Caki2 (cell line): ENCODE measurements at regions not wholly inside any gene's neighbourhood (a gene's known extent, or its start where the extent isn't known, plus 50 kb on each side); places are given as distances from the start of the nearest gene placed in this dataset.
"Not testable (repeated sequence)": the region's sequence is repeated elsewhere in the genome, so short reads cannot be mapped to it uniquely, and the experiment has no call there.

ENCODE experiments used
- DNase-seq: peaks from one replicate; pipeline ENCODE4 v3.0.0-alpha.2; 2015; ENCODE audit warnings: low read depth
- in situ Hi-C: cut with HindIII; loops from 2 replicates; pipeline ENCODE4 v1.10.0; 2016; ENCODE audit warnings: low sequenced_read_pairs, low pct_unique_long_range_greater_than_20kb, mixed read lengths

GRCh38 chr21:9572782-9573181, 948.6 kb upstream of the TPTE start:
- in situ Hi-C loops, DNase-seq: not testable (repeated sequence)

GRCh38 chr21:9573528-9573927, 947.9 kb upstream of the TPTE start:
- in situ Hi-C loops, DNase-seq: not testable (repeated sequence)

GRCh38 chr21:9579275-9579674, 942.1 kb upstream of the TPTE start:
- in situ Hi-C loops, DNase-seq: not testable (repeated sequence)

GRCh38 chr21:9587941-9588340, 933.4 kb upstream of the TPTE start:
- in situ Hi-C loops: not testable (repeated sequence)

GRCh38 chr21:9592591-9592990, 928.8 kb upstream of the TPTE start:
- in situ Hi-C loops, DNase-seq: not testable (repeated sequence)

More at GRCh38 chr21:9587941-9588340, 933.4 kb upstream of the TPTE start:
- DNase-seq: not testable (repeated sequence)

- DNase-seq: not testable (repeated sequence)
Observed at GRCh38 chr21:9593646-9594045, 927.7 kb upstream of the TPTE start.

GRCh38 chr21:9614011-9614410, 907.4 kb upstream of the TPTE start:
- in situ Hi-C loops: not testable (repeated sequence)

More at GRCh38 chr21:9593646-9594045, 927.7 kb upstream of the TPTE start:
- in situ Hi-C loops: not testable (repeated sequence)

GRCh38 chr21:9621121-9621793, 900.1 kb upstream of the TPTE start:
- in situ Hi-C loops, DNase-seq: not testable (repeated sequence)

More at GRCh38 chr21:9614011-9614410, 907.4 kb upstream of the TPTE start:
- DNase-seq: not testable (repeated sequence)

- DNase-seq, in situ Hi-C loops: not testable (repeated sequence)
Observed at GRCh38 chr21:9628051-9628450, 893.3 kb upstream of the TPTE start.

- DNase-seq, in situ Hi-C loops: not testable (repeated sequence)
Observed at GRCh38 chr21:9647409-9647808, 874.0 kb upstream of the TPTE start.

GRCh38 chr21:9648331-9648730, 873.1 kb upstream of the TPTE start:
- in situ Hi-C loops, DNase-seq: not testable (repeated sequence)

- DNase-seq, in situ Hi-C loops: not testable (repeated sequence)
Observed at GRCh38 chr21:9648947-9649720, 872.2 kb upstream of the TPTE start.

GRCh38 chr21:9652819-9653218, 868.6 kb upstream of the TPTE start:
- DNase-seq, in situ Hi-C loops: not testable (repeated sequence)

- DNase-seq, in situ Hi-C loops: not testable (repeated sequence)
Observed at GRCh38 chr21:9655221-9655620, 866.2 kb upstream of the TPTE start.

GRCh38 chr21:9656455-9656854, 864.9 kb upstream of the TPTE start:
- in situ Hi-C loops: not testable (repeated sequence)

GRCh38 chr21:9657779-9658178, 863.6 kb upstream of the TPTE start:
- DNase-seq, in situ Hi-C loops: not testable (repeated sequence)

More at GRCh38 chr21:9656455-9656854, 864.9 kb upstream of the TPTE start:
- DNase-seq: not testable (repeated sequence)

GRCh38 chr21:9659877-9660276, 861.5 kb upstream of the TPTE start:
- DNase-seq, in situ Hi-C loops: not testable (repeated sequence)

GRCh38 chr21:9663914-9664729, 857.3 kb upstream of the TPTE start:
- DNase-seq, in situ Hi-C loops: not testable (repeated sequence)
